IMR-90 (cell line): ENCODE measurements at regions not wholly inside any gene's neighbourhood (a gene's known extent, or its start where the extent isn't known, plus 50 kb on each side); places are given as distances from the start of the nearest gene placed in this dataset.

Experiments used
- ATAC-seq: fragments of 200-7000 bp; cut with Tn5 transposase; 2 replicates; pipeline ENCODE4 v1.9.1; 2020; ENCODE audit warnings: low read depth, mild to moderate bottlenecking, moderate library complexity
- BruUV-seq: library from RNA; stranded (reverse); fragments of 400-500 nt; replicated peaks from 2 replicates; lab custom pipeline; 2021; lab: Mats Ljungman, UMichigan
- CTCF ChIA-PET: fragments of 300-600 bp; formaldehyde crosslinking; extraction: SDS; loops from one replicate; lab custom pipeline; 2021; ENCODE audit warnings: antibody characterized with exemption; lab: Yijun Ruan, JAX
- POLR2A ChIA-PET: fragments of 300-600 bp; sonication (Branson Sonifier 250); formaldehyde crosslinking; loops from one replicate; lab custom pipeline; 2022; ENCODE audit warnings: antibody characterized with exemption; ENCODE audit not compliant: unreplicated experiment; lab: Charles Lee
- DNase-seq: peaks from one replicate; pipeline ENCODE4 v3.0.0; 2013
- H2AFZ ChIP-seq: replicated peaks from 2 replicates; pipeline ENCODE3; 2013; ENCODE audit warnings: low read length, mild to moderate bottlenecking; ENCODE audit not compliant: poor library complexity
- H2AK5ac ChIP-seq: 2 replicates; pipeline ENCODE4 v1.6.1; 2013; ENCODE audit warnings: low read depth, low read length, inconsistent platforms
- H2AK9ac ChIP-seq: replicated peaks from 2 replicates; pipeline ENCODE3; 2013; ENCODE audit warnings: mild to moderate bottlenecking, low read depth, low read length, moderate library complexity; ENCODE audit not compliant: poor library complexity
- H2BK120ac ChIP-seq: 2 replicates; pipeline ENCODE4 v1.6.1; 2013; ENCODE audit warnings: low read depth, low read length, inconsistent platforms
- H2BK15ac ChIP-seq: 3 replicates; pipeline ENCODE4 v1.6.1; 2013; ENCODE audit warnings: low read depth, low read length, inconsistent platforms
- H2BK20ac ChIP-seq: 2 replicates; pipeline ENCODE4 v1.6.1; 2013; ENCODE audit warnings: low read depth, mild to moderate bottlenecking, inconsistent platforms, low read length, moderate library complexity
- H2BK5ac ChIP-seq: 2 replicates; pipeline ENCODE4 v1.6.1; 2013; ENCODE audit warnings: mild to moderate bottlenecking, low read depth, low read length, inconsistent platforms; ENCODE audit not compliant: poor library complexity, severe bottlenecking
- H3K14ac ChIP-seq: replicated peaks from 2 replicates; pipeline ENCODE4 v1.6.1; 2013; ENCODE audit warnings: low read depth, low read length, inconsistent platforms
- H3K18ac ChIP-seq: 2 replicates; pipeline ENCODE4 v1.6.1; 2013; ENCODE audit warnings: low read depth, low read length, control low read depth
- H3K23ac ChIP-seq: 2 replicates; pipeline ENCODE4 v1.6.1; 2013; ENCODE audit warnings: low read depth, low read length, inconsistent platforms
- H3K27ac ChIP-seq: 2 replicates; pipeline ENCODE4 v1.5.1; 2013; ENCODE audit warnings: mild to moderate bottlenecking, control low read depth, low read length; ENCODE audit not compliant: insufficient read depth
- H3K27me3 ChIP-seq: 2 replicates; pipeline ENCODE4 v1.6.1; 2013; ENCODE audit warnings: low read length; ENCODE audit not compliant: control insufficient read depth, insufficient read depth
- H3K36me3 ChIP-seq: 2 replicates; pipeline ENCODE4 v1.6.1; 2013; ENCODE audit warnings: low read length, mixed read lengths; ENCODE audit not compliant: control insufficient read depth, insufficient read depth
- H3K4ac ChIP-seq: 2 replicates; pipeline ENCODE4 v1.6.1; 2013; ENCODE audit warnings: low read depth, low read length, inconsistent platforms
- H3K4me1 ChIP-seq: 2 replicates; pipeline ENCODE4 v1.6.1; 2013; ENCODE audit warnings: low read length, mixed read lengths; ENCODE audit not compliant: control insufficient read depth, insufficient read depth
- H3K4me2 ChIP-seq: 2 replicates; pipeline ENCODE4 v1.6.1; 2013; ENCODE audit warnings: low read depth, mild to moderate bottlenecking, control low read depth, low read length, moderate library complexity
- H3K4me3 ChIP-seq: 2 replicates; pipeline ENCODE4 v1.5.1; 2013; ENCODE audit warnings: low read depth, mild to moderate bottlenecking, control low read depth, low read length, moderate library complexity; ENCODE audit not compliant: insufficient read depth
- H3K56ac ChIP-seq: 2 replicates; pipeline ENCODE4 v1.6.1; 2013; ENCODE audit warnings: low read length, inconsistent platforms; ENCODE audit not compliant: insufficient read depth; ENCODE audit errors: extremely low read depth
- H3K79me1 ChIP-seq, 2 experiments: 2 replicates each; pipeline ENCODE4 v1.6.1; 2013; ENCODE audit warnings: low read length in 2 of 2, inconsistent platforms in 1 of 2, low read depth in 1 of 2
- H3K9ac ChIP-seq: 2 replicates; pipeline ENCODE4 v1.6.1; 2013; ENCODE audit warnings: low read depth, low read length, control low read depth
- H3K9me1 ChIP-seq: 2 replicates; pipeline ENCODE4 v1.6.1; 2013; ENCODE audit warnings: low read length, inconsistent platforms; ENCODE audit not compliant: insufficient read depth
- H3K9me3 ChIP-seq: 2 replicates; pipeline ENCODE4 v1.6.1; 2013; ENCODE audit warnings: low read length; ENCODE audit not compliant: control insufficient read depth, insufficient read depth
- H4K20me1 ChIP-seq: 2 replicates; pipeline ENCODE4 v1.6.1; 2013; ENCODE audit warnings: low read length, inconsistent platforms; ENCODE audit not compliant: insufficient read depth
- H4K5ac ChIP-seq: 2 replicates; pipeline ENCODE4 v1.6.1; 2013; ENCODE audit warnings: mild to moderate bottlenecking, low read depth, low read length, control low read depth
- H4K8ac ChIP-seq, 2 experiments: 2 replicates each; pipeline ENCODE4 v1.6.1; 2013; ENCODE audit warnings: low read depth in 2 of 2, low read length in 2 of 2, control low read depth in 1 of 2, inconsistent platforms in 1 of 2
- H4K91ac ChIP-seq: 2 replicates; pipeline ENCODE4 v1.6.1; 2013; ENCODE audit warnings: low read depth, low read length, inconsistent platforms; ENCODE audit not compliant: insufficient read depth
- BHLHE40 ChIP-seq: fragments of 150-350 bp; IDR thresholded peaks from 2 replicates; pipeline ENCODE4 v1.6.1; 2016; ENCODE audit warnings: mild to moderate bottlenecking, low read depth, low read length
- CEBPB ChIP-seq: IDR thresholded peaks from 2 replicates; pipeline ENCODE4 v1.6.1; 2012; ENCODE audit warnings: low read depth, low read length, improper control_type of control experiment
- CHD1 ChIP-seq: IDR thresholded peaks from 2 replicates; pipeline ENCODE4 v1.6.1; 2012; ENCODE audit warnings: low read depth, low read length, improper control_type of control experiment
- MAFK ChIP-seq: IDR thresholded peaks from 2 replicates; pipeline ENCODE4 v1.6.1; 2012; ENCODE audit warnings: low read depth, low read length, improper control_type of control experiment
- POLR2A ChIP-seq: IDR thresholded peaks from 2 replicates; pipeline ENCODE4 v1.6.1; 2012; ENCODE audit warnings: mild to moderate bottlenecking, low read depth, low read length
- RAD21 ChIP-seq: IDR thresholded peaks from 2 replicates; pipeline ENCODE4 v1.6.1; 2012; ENCODE audit warnings: low read length, improper control_type of control experiment
- RFX5 ChIP-seq: IDR thresholded peaks from 2 replicates; pipeline ENCODE4 v1.8.0; 2012; ENCODE audit warnings: low read depth, mild to moderate bottlenecking, low read length, moderate library complexity
- SMC3 ChIP-seq: fragments of 150-350 bp; IDR thresholded peaks from 2 replicates; pipeline ENCODE4 v1.6.1; 2016; ENCODE audit warnings: low read depth, mild to moderate bottlenecking, antibody characterized with exemption, low read length, moderate library complexity
- WGBS, 2 experiments: methylation state at CpG; one replicate each; pipeline versions ENCODE4 v1.1.5 to v1.1.7; 2013; ENCODE audit warnings: missing lambda C conversion rate in 2 of 2; ENCODE audit not compliant: insufficient read length in 1 of 2; ENCODE audit errors: extremely low coverage in 2 of 2; 5-methylcytosine and 5-hydroxymethylcytosine counted together
- dilution Hi-C: fragments of 300-500 bp; cut with HindIII; formaldehyde crosslinking; loops from one replicate; pipeline ENCODE4 v1.14.3; 2018; ENCODE audit warnings: low sequenced_read_pairs; ENCODE audit not compliant: unreplicated experiment
- in situ Hi-C: fragments of 300-500 bp; cut with MboI; formaldehyde crosslinking; loops from 3 replicates; pipeline ENCODE4 v1.14.3; 2019; ENCODE audit warnings: low sequenced_read_pairs, inconsistent platforms, mixed read lengths
- intact Hi-C: fragments of 100-400 bp; cut with micrococcal nuclease; formaldehyde crosslinking; loops from 2 replicates; pipeline ENCODE4 v1.10.0; 2022
- TF ChIP-seq, protein P1 (sequence below): fragments of 150-350 bp; IDR thresholded peaks from 2 replicates; pipeline ENCODE4 v1.6.1; 2016; ENCODE audit warnings: low read depth, mild to moderate bottlenecking, low read length, moderate library complexity, borderline replicate concordance

DNA sequence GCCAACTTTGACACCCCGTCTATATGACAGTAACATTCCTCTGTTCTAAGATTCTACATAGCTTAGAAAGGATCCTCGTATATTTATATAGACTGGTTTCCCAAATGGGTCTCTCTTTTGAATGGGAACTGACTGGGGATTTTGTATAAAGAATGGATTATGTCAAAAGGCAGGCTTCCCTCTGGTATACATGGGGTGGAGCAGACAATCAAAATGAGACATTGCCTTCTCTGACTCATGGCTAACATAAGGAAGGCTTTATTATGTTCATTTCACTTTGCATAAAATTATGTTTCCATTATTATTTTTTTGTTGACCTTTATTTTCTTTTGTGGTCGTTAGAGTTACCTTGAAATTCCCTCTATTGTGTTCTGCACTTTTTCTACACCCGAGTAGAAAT, 211.1 kb downstream of the ALG10B start:
- Histone ChIP-seq H2AK5ac (no peak overlapping the region), H2BK5ac (no peak overlapping the region), H3K27me3 (no peaks in the 10 kb centered on the region), H3K23ac (no peak overlapping the region), H3K56ac (no peak overlapping the region), H2BK15ac (no peak overlapping the region), H3K79me1 (no peaks in the 10 kb centered on the region), H3K36me3 (no peaks in the 10 kb centered on the region), H3K27ac (no peak overlapping the region), H4K20me1 (no peaks in the 10 kb centered on the region), H3K4ac (no peak overlapping the region), H2BK20ac (no peak overlapping the region), H2AK9ac (no peak overlapping the region), H3K9me1 (no peaks in the 10 kb centered on the region), H4K8ac (no peak overlapping the region), H3K4me1 (no peaks in the 10 kb centered on the region), H3K14ac (no peak overlapping the region), H2BK120ac (no peak overlapping the region), H4K91ac (no peak overlapping the region), H3K18ac (no peak overlapping the region), H3K4me2 (no peak overlapping the region), H4K5ac (no peak overlapping the region), H2AFZ (no peak overlapping the region), H3K9me3 (peaks cover 1% of the 10 kb centered on the region; the same call in 1 of the 2 replicates), H3K4me3 (no peak overlapping the region), H3K9ac (no peak overlapping the region)
- intact Hi-C loops (no loop called here), in situ Hi-C loops (no loop called here), dilution Hi-C loops (no loop called here)
- WGBS, 2 experiments, result no CpG with 5 or more reads among the region's 4 CpGs
- BruUV-seq, result no TSS peak
- CTCF ChIA-PET, result no interaction called here
- DNase-seq (no peak), ATAC-seq (no peak)
- TF ChIP-seq BHLHE40, result no peak
- no peak for TF ChIP-seq RAD21
- no peak for TF ChIP-seq RFX5
- no peak for TF ChIP-seq MAFK
- TF ChIP-seq CHD1, result no peak
- TF ChIP-seq, protein P1, sequence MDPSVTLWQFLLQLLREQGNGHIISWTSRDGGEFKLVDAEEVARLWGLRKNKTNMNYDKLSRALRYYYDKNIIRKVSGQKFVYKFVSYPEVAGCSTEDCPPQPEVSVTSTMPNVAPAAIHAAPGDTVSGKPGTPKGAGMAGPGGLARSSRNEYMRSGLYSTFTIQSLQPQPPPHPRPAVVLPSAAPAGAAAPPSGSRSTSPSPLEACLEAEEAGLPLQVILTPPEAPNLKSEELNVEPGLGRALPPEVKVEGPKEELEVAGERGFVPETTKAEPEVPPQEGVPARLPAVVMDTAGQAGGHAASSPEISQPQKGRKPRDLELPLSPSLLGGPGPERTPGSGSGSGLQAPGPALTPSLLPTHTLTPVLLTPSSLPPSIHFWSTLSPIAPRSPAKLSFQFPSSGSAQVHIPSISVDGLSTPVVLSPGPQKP, result no peak
- no peak for TF ChIP-seq POLR2A
- no peak for TF ChIP-seq SMC3
- no peak for TF ChIP-seq CEBPB
- POLR2A ChIA-PET, result no interaction called here
